MM.1S (cell line): ENCODE measurements at regions not wholly inside any gene's neighbourhood (a gene's known extent, or its start where the extent isn't known, plus 50 kb on each side); places are given as distances from the start of the nearest gene placed in this dataset.
"Not testable (repeated sequence)": the region's sequence is repeated elsewhere in the genome, so short reads cannot be mapped to it uniquely, and the experiment has no call there.

ENCODE experiments used
- EZH2 ChIP-seq: fragments of 300-600 bp; sonication (generic); optimal IDR thresholded peaks from 2 replicates; pipeline ENCODE3; 2017; ENCODE audit warnings: low read depth, mild to moderate bottlenecking, antibody characterized with exemption, low read length, mixed read lengths
- EZH2phosphoT487 ChIP-seq: fragments of 300-600 bp; sonication (generic); IDR thresholded peaks from 2 replicates; pipeline ENCODE4 v1.6.1; 2018; ENCODE audit warnings: antibody characterized with exemption, low read length
- TF ChIP-seq, protein P1 (sequence below): fragments of 300-600 bp; sonication (generic); IDR thresholded peaks from 2 replicates; pipeline ENCODE4 v1.5.1; 2016; ENCODE audit warnings: antibody characterized with exemption, low read length, mixed read lengths

GRCh38 chr14:44385296-44385695 lies 121.8 kb downstream of the FSCB start:
- TF ChIP-seq, protein P1, sequence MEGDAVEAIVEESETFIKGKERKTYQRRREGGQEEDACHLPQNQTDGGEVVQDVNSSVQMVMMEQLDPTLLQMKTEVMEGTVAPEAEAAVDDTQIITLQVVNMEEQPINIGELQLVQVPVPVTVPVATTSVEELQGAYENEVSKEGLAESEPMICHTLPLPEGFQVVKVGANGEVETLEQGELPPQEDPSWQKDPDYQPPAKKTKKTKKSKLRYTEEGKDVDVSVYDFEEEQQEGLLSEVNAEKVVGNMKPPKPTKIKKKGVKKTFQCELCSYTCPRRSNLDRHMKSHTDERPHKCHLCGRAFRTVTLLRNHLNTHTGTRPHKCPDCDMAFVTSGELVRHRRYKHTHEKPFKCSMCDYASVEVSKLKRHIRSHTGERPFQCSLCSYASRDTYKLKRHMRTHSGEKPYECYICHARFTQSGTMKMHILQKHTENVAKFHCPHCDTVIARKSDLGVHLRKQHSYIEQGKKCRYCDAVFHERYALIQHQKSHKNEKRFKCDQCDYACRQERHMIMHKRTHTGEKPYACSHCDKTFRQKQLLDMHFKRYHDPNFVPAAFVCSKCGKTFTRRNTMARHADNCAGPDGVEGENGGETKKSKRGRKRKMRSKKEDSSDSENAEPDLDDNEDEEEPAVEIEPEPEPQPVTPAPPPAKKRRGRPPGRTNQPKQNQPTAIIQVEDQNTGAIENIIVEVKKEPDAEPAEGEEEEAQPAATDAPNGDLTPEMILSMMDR = not testable (repeated sequence)
- not testable (repeated sequence) for TF ChIP-seq EZH2phosphoT487, EZH2
